ENCODE measurements at regions not wholly inside any gene's neighbourhood (a gene's known extent, or its start where the extent isn't known, plus 50 kb on each side); places are given as distances from the start of the nearest gene placed in this dataset.

DNA sequence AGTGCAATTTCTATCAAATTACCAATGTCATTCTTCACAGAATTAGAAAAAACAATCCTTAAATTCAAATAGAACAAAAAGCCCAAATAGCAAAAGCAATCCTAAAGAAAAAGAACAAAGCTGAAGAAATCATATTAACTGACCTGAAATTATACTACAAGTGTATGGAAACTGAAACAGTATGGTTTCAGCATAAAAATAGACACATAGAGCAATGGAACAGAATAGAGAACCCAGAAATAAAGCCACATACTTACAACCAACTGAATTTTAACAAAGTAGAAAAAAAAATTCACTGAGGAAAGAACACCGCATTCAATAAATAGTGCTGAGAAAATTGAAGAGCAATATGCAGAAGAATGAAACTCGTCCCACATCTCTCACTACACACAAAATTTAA lies 142.0 kb upstream of the CHRM2 start:
- no peaks in the 10 kb centered on the region for H3K4me1 ChIP-seq
- H3K36me3 ChIP-seq: no peaks in the 10 kb centered on the region
- 58% methylated on average over 2 of the region's 2 CpGs for WGBS (ENCODE audit: insufficient coverage, low coverage, low lambda C conversion rate, missing lambda C conversion rate)
- H3K27me3 ChIP-seq: no peaks in the 10 kb centered on the region
- intact Hi-C loops (cut with DNase I): no loop called here
- no peak overlapping the region for H3K4me3 ChIP-seq
- ATAC-seq (no peak), DNase-seq (no peak)
- H3K27ac ChIP-seq: no peak overlapping the region
- TF ChIP-seq POLR2A (IDR thresholded peaks at IDR 0.05): no peak
- TF ChIP-seq, protein P1, sequence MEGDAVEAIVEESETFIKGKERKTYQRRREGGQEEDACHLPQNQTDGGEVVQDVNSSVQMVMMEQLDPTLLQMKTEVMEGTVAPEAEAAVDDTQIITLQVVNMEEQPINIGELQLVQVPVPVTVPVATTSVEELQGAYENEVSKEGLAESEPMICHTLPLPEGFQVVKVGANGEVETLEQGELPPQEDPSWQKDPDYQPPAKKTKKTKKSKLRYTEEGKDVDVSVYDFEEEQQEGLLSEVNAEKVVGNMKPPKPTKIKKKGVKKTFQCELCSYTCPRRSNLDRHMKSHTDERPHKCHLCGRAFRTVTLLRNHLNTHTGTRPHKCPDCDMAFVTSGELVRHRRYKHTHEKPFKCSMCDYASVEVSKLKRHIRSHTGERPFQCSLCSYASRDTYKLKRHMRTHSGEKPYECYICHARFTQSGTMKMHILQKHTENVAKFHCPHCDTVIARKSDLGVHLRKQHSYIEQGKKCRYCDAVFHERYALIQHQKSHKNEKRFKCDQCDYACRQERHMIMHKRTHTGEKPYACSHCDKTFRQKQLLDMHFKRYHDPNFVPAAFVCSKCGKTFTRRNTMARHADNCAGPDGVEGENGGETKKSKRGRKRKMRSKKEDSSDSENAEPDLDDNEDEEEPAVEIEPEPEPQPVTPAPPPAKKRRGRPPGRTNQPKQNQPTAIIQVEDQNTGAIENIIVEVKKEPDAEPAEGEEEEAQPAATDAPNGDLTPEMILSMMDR (IDR thresholded peaks at IDR 0.05): no peak
- H3K9me3 ChIP-seq: no peaks in the 10 kb centered on the region

DNA sequence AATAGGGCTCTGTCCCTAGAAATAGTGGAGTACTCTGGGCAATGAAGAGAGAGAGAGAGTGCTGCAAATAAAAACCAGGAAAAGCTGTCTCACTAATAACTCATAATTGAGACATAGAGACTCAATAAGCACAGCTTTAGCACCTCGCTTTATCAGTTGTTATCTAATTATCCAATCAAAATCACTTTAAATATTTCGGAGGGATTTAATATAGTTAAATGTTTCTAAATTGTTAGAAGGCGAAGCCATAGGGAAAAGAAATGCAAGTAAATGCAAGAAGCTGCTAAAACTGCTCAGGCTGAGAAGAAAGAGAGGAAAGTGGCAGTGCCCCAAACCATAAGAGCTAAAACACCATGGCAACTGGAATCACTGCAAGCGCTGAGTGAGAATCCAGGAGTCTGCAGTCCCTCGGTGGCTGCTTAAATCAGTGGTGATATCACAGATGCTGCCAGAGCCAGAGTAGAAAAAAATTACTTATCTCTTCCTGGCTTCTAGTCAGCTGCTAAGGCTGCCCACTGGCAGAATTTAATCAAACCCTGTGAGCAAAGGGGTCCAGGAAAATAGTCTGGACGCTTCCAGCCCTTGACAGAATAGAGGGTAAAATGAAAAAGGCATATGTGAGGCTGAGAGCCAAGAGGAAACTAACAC lies 150.4 kb upstream of the CHRM2 start:
- Histone ChIP-seq H3K27ac (no peak overlapping the region), H3K9me3 (no peaks in the 10 kb centered on the region), H3K36me3 (no peaks in the 10 kb centered on the region), H3K4me3 (no peak overlapping the region), H3K4me1 (no peaks in the 10 kb centered on the region), H3K27me3 (no peaks in the 10 kb centered on the region)
- DNase-seq: no peak
- WGBS (ENCODE audit: insufficient coverage, low coverage, low lambda C conversion rate, missing lambda C conversion rate): 45% methylated on average over 6 of the region's 6 CpGs
- no peak for ATAC-seq
- intact Hi-C loops (cut with DNase I): no loop called here
- TF ChIP-seq, protein P1 (IDR thresholded peaks at IDR 0.05): no peak
- TF ChIP-seq POLR2A (IDR thresholded peaks at IDR 0.05): no peak

DNA sequence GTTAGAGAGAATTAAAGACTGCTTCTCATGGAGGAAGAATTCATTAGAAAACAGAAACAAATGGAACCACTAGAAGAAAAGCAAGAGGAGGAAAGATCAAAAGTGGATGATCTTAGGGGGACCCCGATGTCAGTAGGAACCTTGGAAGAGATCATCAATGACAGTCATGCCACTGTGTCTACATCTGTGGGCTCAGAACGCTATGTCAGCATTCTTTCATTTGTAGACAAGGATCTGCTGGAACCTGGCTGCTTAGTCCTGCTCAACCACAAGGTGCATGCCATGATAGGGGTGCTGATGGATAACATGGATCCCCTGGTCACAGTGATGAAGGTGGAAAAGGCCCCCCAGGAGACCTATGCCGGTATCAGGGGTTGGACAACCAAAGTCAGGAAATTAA lies 154.4 kb upstream of the CHRM2 start:
- Histone ChIP-seq H3K4me1 (no peaks in the 10 kb centered on the region), H3K27ac (no peak overlapping the region), H3K4me3 (no peak overlapping the region), H3K36me3 (no peaks in the 10 kb centered on the region), H3K27me3 (no peaks in the 10 kb centered on the region), H3K9me3 (no peaks in the 10 kb centered on the region)
- DNase-seq (no peak), ATAC-seq (no peak)
- 38% methylated on average over 2 of the region's 3 CpGs for WGBS (ENCODE audit: insufficient coverage, low coverage, low lambda C conversion rate, missing lambda C conversion rate)
- intact Hi-C loops (cut with DNase I): no loop called here
- TF ChIP-seq, protein P1 (IDR thresholded peaks at IDR 0.05): no peak
- TF ChIP-seq POLR2A (IDR thresholded peaks at IDR 0.05): no peak

DNA sequence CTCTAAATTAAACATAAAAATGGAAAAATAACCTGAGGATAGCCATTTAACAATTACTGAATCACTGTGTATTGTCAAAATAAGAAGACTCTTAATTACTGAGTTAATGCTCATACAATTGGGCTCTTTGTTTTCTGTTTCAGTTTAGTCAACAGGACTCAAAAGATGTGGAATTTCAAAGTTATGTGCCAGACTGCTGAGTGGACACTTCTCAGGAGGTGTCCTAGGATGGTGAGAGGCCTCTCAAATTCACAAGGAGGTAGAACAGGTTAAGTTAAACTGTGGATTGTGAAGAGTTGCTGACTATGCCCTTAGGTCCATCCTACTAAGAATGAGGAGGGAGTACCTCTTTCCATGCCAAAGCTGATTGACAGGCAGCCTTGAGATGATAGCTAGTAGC lies 157.7 kb upstream of the CHRM2 start:
- no peak overlapping the region for H3K27ac ChIP-seq
- no peaks in the 10 kb centered on the region for H3K36me3 ChIP-seq
- ATAC-seq: no peak
- H3K27me3 ChIP-seq: no peaks in the 10 kb centered on the region
- H3K4me1 ChIP-seq: no peaks in the 10 kb centered on the region
- intact Hi-C loops (cut with DNase I): no loop called here
- no peak for DNase-seq
- TF ChIP-seq, protein P1 (IDR thresholded peaks at IDR 0.05): no peak
- no peak for TF ChIP-seq POLR2A (IDR thresholded peaks at IDR 0.05)
- no peaks in the 10 kb centered on the region for H3K9me3 ChIP-seq
- no peak overlapping the region for H3K4me3 ChIP-seq

- no peak for TF ChIP-seq POLR2A (IDR thresholded peaks at IDR 0.05)
- TF ChIP-seq, protein P1 (IDR thresholded peaks at IDR 0.05): no peak
These were observed 158.6 kb upstream of the CHRM2 start for GRCh38 chr7:136709876-136710275.

More at GRCh38 chr7:136709876-136710275, 158.6 kb upstream of the CHRM2 start:
- no peaks in the 10 kb centered on the region for H3K9me3 ChIP-seq
- no peaks in the 10 kb centered on the region for H3K27me3 ChIP-seq
- WGBS (ENCODE audit: insufficient coverage, low coverage, low lambda C conversion rate, missing lambda C conversion rate): 11% methylated on average over 1 of the region's 1 CpG
- ATAC-seq: no peak
- no peaks in the 10 kb centered on the region for H3K36me3 ChIP-seq
- no peak overlapping the region for H3K4me3 ChIP-seq
- H3K27ac ChIP-seq: no peak overlapping the region
- no peak for DNase-seq
- no peaks in the 10 kb centered on the region for H3K4me1 ChIP-seq
- intact Hi-C loops (cut with DNase I): no loop called here
